ENCODE measurements at regions not wholly inside any gene's neighbourhood (a gene's known extent, or its start where the extent isn't known, plus 50 kb on each side); places are given as distances from the start of the nearest gene placed in this dataset.

GRCh38 chr17:36749493-36749892, 148.1 kb downstream of the MRM1 start:
- Histone ChIP-seq H3K9ac (ENCODE audit: low read depth in 1 of 2, low read length in 2 of 2) (no peak overlapping the region), H3K27ac (ENCODE audit: low read depth in 2 of 2, low read length in 2 of 2) (no peak overlapping the region), H3K4me3 (ENCODE audit: low read length in 2 of 2) (no peak overlapping the region), H3K9me3 (ENCODE audit: control insufficient read depth in 2 of 2, low read length in 2 of 2) (no peaks in the 10 kb centered on the region), H3K36me3 (ENCODE audit: control insufficient read depth in 2 of 2, insufficient read depth in 2 of 2, low read length in 2 of 2) (no peaks in the 10 kb centered on the region), H3K4me1 (ENCODE audit: control insufficient read depth in 2 of 2, insufficient read depth in 2 of 2, low read length in 2 of 2) (peaks cover 0 to 4% of the 10 kb centered on the region in 2 donors), H3K27me3 (ENCODE audit: control insufficient read depth in 2 of 2, insufficient read depth in 2 of 2, low read length in 2 of 2) (peaks cover 0 to 2% of the 10 kb centered on the region in 2 donors)

GRCh38 chr17:36750316-36750885, 149.0 kb downstream of the MRM1 start:
- no peaks in the 10 kb centered on the region for H3K9me3 ChIP-seq (ENCODE audit: control insufficient read depth in 2 of 2, low read length in 2 of 2)

GRCh38 chr17:36752096-36752888, 150.9 kb downstream of the MRM1 start:
- Histone ChIP-seq H3K27ac (ENCODE audit: low read depth in 2 of 2, low read length in 2 of 2) (peak overlapping the region; percentile 7 to 38), H3K4me3 (ENCODE audit: low read length in 2 of 2) (no peak overlapping the region), H3K36me3 (ENCODE audit: control insufficient read depth in 2 of 2, insufficient read depth in 2 of 2, low read length in 2 of 2) (no peaks in the 10 kb centered on the region), H3K9ac (ENCODE audit: low read depth in 1 of 2, low read length in 2 of 2) (no peak overlapping the region), H3K9me3 (ENCODE audit: control insufficient read depth in 2 of 2, low read length in 2 of 2) (no peaks in the 10 kb centered on the region), H3K4me1 (ENCODE audit: control insufficient read depth in 2 of 2, insufficient read depth in 2 of 2, low read length in 2 of 2) (peaks cover 0 to 4% of the 10 kb centered on the region in 2 donors), H3K27me3 (ENCODE audit: control insufficient read depth in 2 of 2, insufficient read depth in 2 of 2, low read length in 2 of 2) (peaks cover 0 to 2% of the 10 kb centered on the region in 2 donors)

More at GRCh38 chr17:36750316-36750885, 149.0 kb downstream of the MRM1 start:
- H3K36me3 ChIP-seq (ENCODE audit: control insufficient read depth in 2 of 2, insufficient read depth in 2 of 2, low read length in 2 of 2) = no peaks in the 10 kb centered on the region
- H3K27me3 ChIP-seq (ENCODE audit: control insufficient read depth in 2 of 2, insufficient read depth in 2 of 2, low read length in 2 of 2) = peaks cover 0 to 2% of the 10 kb centered on the region in 2 donors
- H3K4me1 ChIP-seq (ENCODE audit: control insufficient read depth in 2 of 2, insufficient read depth in 2 of 2, low read length in 2 of 2) = peaks cover 0 to 4% of the 10 kb centered on the region in 2 donors
- H3K27ac ChIP-seq (ENCODE audit: low read depth in 2 of 2, low read length in 2 of 2) = no peak overlapping the region
- no peak overlapping the region for H3K9ac ChIP-seq (ENCODE audit: low read depth in 1 of 2, low read length in 2 of 2)
- no peak overlapping the region for H3K4me3 ChIP-seq (ENCODE audit: low read length in 2 of 2)

- H3K27me3 ChIP-seq (ENCODE audit: control insufficient read depth in 2 of 2, insufficient read depth in 2 of 2, low read length in 2 of 2) = peaks cover 0 to 2% of the 10 kb centered on the region in 2 donors
- peaks cover 0 to 4% of the 10 kb centered on the region in 2 donors for H3K4me1 ChIP-seq (ENCODE audit: control insufficient read depth in 2 of 2, insufficient read depth in 2 of 2, low read length in 2 of 2)
- H3K27ac ChIP-seq (ENCODE audit: low read depth in 2 of 2, low read length in 2 of 2) = no peak overlapping the region
- H3K4me3 ChIP-seq (ENCODE audit: low read length in 2 of 2) = no peak overlapping the region
- H3K9me3 ChIP-seq (ENCODE audit: control insufficient read depth in 2 of 2, low read length in 2 of 2) = no peaks in the 10 kb centered on the region
- H3K9ac ChIP-seq (ENCODE audit: low read depth in 1 of 2, low read length in 2 of 2) = no peak overlapping the region
- H3K36me3 ChIP-seq (ENCODE audit: control insufficient read depth in 2 of 2, insufficient read depth in 2 of 2, low read length in 2 of 2) = no peaks in the 10 kb centered on the region
These were observed 154.2 kb downstream of the MRM1 start for GRCh38 chr17:36755586-36755985.

- Histone ChIP-seq H3K27me3 (ENCODE audit: control insufficient read depth in 2 of 2, insufficient read depth in 2 of 2, low read length in 2 of 2) (peaks cover 0 to 2% of the 10 kb centered on the region in 2 donors), H3K36me3 (ENCODE audit: control insufficient read depth in 2 of 2, insufficient read depth in 2 of 2, low read length in 2 of 2) (no peaks in the 10 kb centered on the region), H3K9me3 (ENCODE audit: control insufficient read depth in 2 of 2, low read length in 2 of 2) (no peaks in the 10 kb centered on the region), H3K4me3 (ENCODE audit: low read length in 2 of 2) (no peak overlapping the region), H3K9ac (ENCODE audit: low read depth in 1 of 2, low read length in 2 of 2) (no peak overlapping the region), H3K27ac (ENCODE audit: low read depth in 2 of 2, low read length in 2 of 2) (no peak overlapping the region), H3K4me1 (ENCODE audit: control insufficient read depth in 2 of 2, insufficient read depth in 2 of 2, low read length in 2 of 2) (peaks cover 0 to 4% of the 10 kb centered on the region in 2 donors)
These were observed 155.3 kb downstream of the MRM1 start for GRCh38 chr17:36756695-36757094.

GRCh38 chr17:36760425-36760824, 159.0 kb downstream of the MRM1 start:
- Histone ChIP-seq H3K27ac (ENCODE audit: low read depth in 2 of 2, low read length in 2 of 2) (no peak overlapping the region), H3K27me3 (ENCODE audit: control insufficient read depth in 2 of 2, insufficient read depth in 2 of 2, low read length in 2 of 2) (no peaks in the 10 kb centered on the region), H3K9me3 (ENCODE audit: control insufficient read depth in 2 of 2, low read length in 2 of 2) (no peaks in the 10 kb centered on the region), H3K9ac (ENCODE audit: low read depth in 1 of 2, low read length in 2 of 2) (no peak overlapping the region), H3K36me3 (ENCODE audit: control insufficient read depth in 2 of 2, insufficient read depth in 2 of 2, low read length in 2 of 2) (no peaks in the 10 kb centered on the region), H3K4me3 (ENCODE audit: low read length in 2 of 2) (no peak overlapping the region), H3K4me1 (ENCODE audit: control insufficient read depth in 2 of 2, insufficient read depth in 2 of 2, low read length in 2 of 2) (no peaks in the 10 kb centered on the region)

- Histone ChIP-seq H3K9ac (ENCODE audit: low read depth in 1 of 2, low read length in 2 of 2) (no peak overlapping the region), H3K36me3 (ENCODE audit: control insufficient read depth in 2 of 2, insufficient read depth in 2 of 2, low read length in 2 of 2) (no peaks in the 10 kb centered on the region), H3K27me3 (ENCODE audit: control insufficient read depth in 2 of 2, insufficient read depth in 2 of 2, low read length in 2 of 2) (no peaks in the 10 kb centered on the region), H3K4me3 (ENCODE audit: low read length in 2 of 2) (no peak overlapping the region), H3K9me3 (ENCODE audit: control insufficient read depth in 2 of 2, low read length in 2 of 2) (no peaks in the 10 kb centered on the region), H3K27ac (ENCODE audit: low read depth in 2 of 2, low read length in 2 of 2) (no peak overlapping the region), H3K4me1 (ENCODE audit: control insufficient read depth in 2 of 2, insufficient read depth in 2 of 2, low read length in 2 of 2) (no peaks in the 10 kb centered on the region)
These were observed 160.0 kb downstream of the MRM1 start for GRCh38 chr17:36761203-36761950.

- Histone ChIP-seq H3K27me3 (ENCODE audit: control insufficient read depth in 2 of 2, insufficient read depth in 2 of 2, low read length in 2 of 2) (no peaks in the 10 kb centered on the region), H3K36me3 (ENCODE audit: control insufficient read depth in 2 of 2, insufficient read depth in 2 of 2, low read length in 2 of 2) (no peaks in the 10 kb centered on the region), H3K27ac (ENCODE audit: low read depth in 2 of 2, low read length in 2 of 2) (no peak overlapping the region), H3K4me3 (ENCODE audit: low read length in 2 of 2) (no peak overlapping the region), H3K4me1 (ENCODE audit: control insufficient read depth in 2 of 2, insufficient read depth in 2 of 2, low read length in 2 of 2) (no peaks in the 10 kb centered on the region), H3K9ac (ENCODE audit: low read depth in 1 of 2, low read length in 2 of 2) (no peak overlapping the region), H3K9me3 (ENCODE audit: control insufficient read depth in 2 of 2, low read length in 2 of 2) (no peaks in the 10 kb centered on the region)
These were observed 164.2 kb downstream of the MRM1 start for GRCh38 chr17:36765436-36766043.

- no peak overlapping the region for H3K27ac ChIP-seq (ENCODE audit: low read depth in 2 of 2, low read length in 2 of 2)
- H3K27me3 ChIP-seq (ENCODE audit: control insufficient read depth in 2 of 2, insufficient read depth in 2 of 2, low read length in 2 of 2) = no peaks in the 10 kb centered on the region
- no peaks in the 10 kb centered on the region for H3K9me3 ChIP-seq (ENCODE audit: control insufficient read depth in 2 of 2, low read length in 2 of 2)
- H3K36me3 ChIP-seq (ENCODE audit: control insufficient read depth in 2 of 2, insufficient read depth in 2 of 2, low read length in 2 of 2) = no peaks in the 10 kb centered on the region
- no peak overlapping the region for H3K9ac ChIP-seq (ENCODE audit: low read depth in 1 of 2, low read length in 2 of 2)
- no peaks in the 10 kb centered on the region for H3K4me1 ChIP-seq (ENCODE audit: control insufficient read depth in 2 of 2, insufficient read depth in 2 of 2, low read length in 2 of 2)
- no peak overlapping the region for H3K4me3 ChIP-seq (ENCODE audit: low read length in 2 of 2)
These were observed 167.0 kb downstream of the MRM1 start for GRCh38 chr17:36768394-36768793.

GRCh38 chr17:36773039-36773438, 164.2 kb upstream of the LHX1 start:
- no peaks in the 10 kb centered on the region for H3K36me3 ChIP-seq (ENCODE audit: control insufficient read depth in 2 of 2, insufficient read depth in 2 of 2, low read length in 2 of 2)
- peaks cover 0 to 2% of the 10 kb centered on the region in 2 donors for H3K27me3 ChIP-seq (ENCODE audit: control insufficient read depth in 2 of 2, insufficient read depth in 2 of 2, low read length in 2 of 2)
- no peak overlapping the region for H3K9ac ChIP-seq (ENCODE audit: low read depth in 1 of 2, low read length in 2 of 2)
- H3K4me3 ChIP-seq (ENCODE audit: low read length in 2 of 2) = no peak overlapping the region
- no peaks in the 10 kb centered on the region for H3K4me1 ChIP-seq (ENCODE audit: control insufficient read depth in 2 of 2, insufficient read depth in 2 of 2, low read length in 2 of 2)
- no peak overlapping the region for H3K27ac ChIP-seq (ENCODE audit: low read depth in 2 of 2, low read length in 2 of 2)
- no peaks in the 10 kb centered on the region for H3K9me3 ChIP-seq (ENCODE audit: control insufficient read depth in 2 of 2, low read length in 2 of 2)
